ENCODE measurements at regions not wholly inside any gene's neighbourhood (a gene's known extent, or its start where the extent isn't known, plus 50 kb on each side); places are given as distances from the start of the nearest gene placed in this dataset.

GRCh38 chr6:43938178-43939105 lies 168.4 kb downstream of the VEGFA start:
- Histone ChIP-seq H3K36me3 (ENCODE audit: control insufficient read depth, insufficient read depth, low read length) (no peaks in the 10 kb centered on the region), H3K27me3 (ENCODE audit: control insufficient read depth, insufficient read depth, low read length) (no peaks in the 10 kb centered on the region), H3K4me1 (ENCODE audit: control insufficient read depth, insufficient read depth, low read length) (peaks cover 14% of the 10 kb centered on the region), H3K9me3 (ENCODE audit: control insufficient read depth, low read length) (no peaks in the 10 kb centered on the region), H3K9ac (ENCODE audit: low read length) (no peak overlapping the region), H3K4me3 (ENCODE audit: low read length) (no peak overlapping the region)

- no peaks in the 10 kb centered on the region for H3K27me3 ChIP-seq (ENCODE audit: control insufficient read depth, insufficient read depth, low read length)
- H3K4me3 ChIP-seq (ENCODE audit: low read length): no peak overlapping the region
- no peaks in the 10 kb centered on the region for H3K36me3 ChIP-seq (ENCODE audit: control insufficient read depth, insufficient read depth, low read length)
- H3K9ac ChIP-seq (ENCODE audit: low read length): no peak overlapping the region
- no peaks in the 10 kb centered on the region for H3K9me3 ChIP-seq (ENCODE audit: control insufficient read depth, low read length)
- peaks cover 14% of the 10 kb centered on the region for H3K4me1 ChIP-seq (ENCODE audit: control insufficient read depth, insufficient read depth, low read length)
Observed at GRCh38 chr6:43937236-43938177, 167.5 kb downstream of the VEGFA start.

GRCh38 chr6:43936476-43936875 lies 166.5 kb downstream of the VEGFA start:
- Histone ChIP-seq H3K9me3 (ENCODE audit: control insufficient read depth, low read length) (no peaks in the 10 kb centered on the region), H3K4me1 (ENCODE audit: control insufficient read depth, insufficient read depth, low read length) (peaks cover 14% of the 10 kb centered on the region), H3K9ac (ENCODE audit: low read length) (no peak overlapping the region), H3K4me3 (ENCODE audit: low read length) (no peak overlapping the region), H3K27me3 (ENCODE audit: control insufficient read depth, insufficient read depth, low read length) (no peaks in the 10 kb centered on the region), H3K36me3 (ENCODE audit: control insufficient read depth, insufficient read depth, low read length) (no peaks in the 10 kb centered on the region)

- H3K36me3 ChIP-seq (ENCODE audit: control insufficient read depth, insufficient read depth, low read length): no peaks in the 10 kb centered on the region
Observed at GRCh38 chr6:43935921-43936439, 166.0 kb downstream of the VEGFA start.

GRCh38 chr6:43934803-43935602 lies 165.0 kb downstream of the VEGFA start:
- Histone ChIP-seq H3K9ac (ENCODE audit: low read length) (no peak overlapping the region), H3K4me3 (ENCODE audit: low read length) (no peak overlapping the region), H3K4me1 (ENCODE audit: control insufficient read depth, insufficient read depth, low read length) (peaks cover 14% of the 10 kb centered on the region), H3K27me3 (ENCODE audit: control insufficient read depth, insufficient read depth, low read length) (no peaks in the 10 kb centered on the region), H3K9me3 (ENCODE audit: control insufficient read depth, low read length) (no peaks in the 10 kb centered on the region), H3K36me3 (ENCODE audit: control insufficient read depth, insufficient read depth, low read length) (no peaks in the 10 kb centered on the region)

More at GRCh38 chr6:43935921-43936439, 166.0 kb downstream of the VEGFA start:
- Histone ChIP-seq H3K9ac (ENCODE audit: low read length) (no peak overlapping the region), H3K4me1 (ENCODE audit: control insufficient read depth, insufficient read depth, low read length) (peaks cover 14% of the 10 kb centered on the region), H3K27me3 (ENCODE audit: control insufficient read depth, insufficient read depth, low read length) (no peaks in the 10 kb centered on the region), H3K9me3 (ENCODE audit: control insufficient read depth, low read length) (no peaks in the 10 kb centered on the region), H3K4me3 (ENCODE audit: low read length) (no peak overlapping the region)

- H3K4me1 ChIP-seq (ENCODE audit: control insufficient read depth, insufficient read depth, low read length): peaks cover 14% of the 10 kb centered on the region
- no peaks in the 10 kb centered on the region for H3K36me3 ChIP-seq (ENCODE audit: control insufficient read depth, insufficient read depth, low read length)
- H3K9ac ChIP-seq (ENCODE audit: low read length): no peak overlapping the region
- H3K27me3 ChIP-seq (ENCODE audit: control insufficient read depth, insufficient read depth, low read length): no peaks in the 10 kb centered on the region
- H3K9me3 ChIP-seq (ENCODE audit: control insufficient read depth, low read length): no peaks in the 10 kb centered on the region
- H3K4me3 ChIP-seq (ENCODE audit: low read length): no peak overlapping the region
Observed at GRCh38 chr6:43934183-43934802, 164.3 kb downstream of the VEGFA start.

GRCh38 chr6:43933148-43933885 lies 163.3 kb downstream of the VEGFA start:
- H3K4me3 ChIP-seq (ENCODE audit: low read length): no peak overlapping the region
- no peak overlapping the region for H3K9ac ChIP-seq (ENCODE audit: low read length)
- no peaks in the 10 kb centered on the region for H3K36me3 ChIP-seq (ENCODE audit: control insufficient read depth, insufficient read depth, low read length)
- H3K4me1 ChIP-seq (ENCODE audit: control insufficient read depth, insufficient read depth, low read length): peaks cover 16% of the 10 kb centered on the region
- H3K9me3 ChIP-seq (ENCODE audit: control insufficient read depth, low read length): no peaks in the 10 kb centered on the region
- no peaks in the 10 kb centered on the region for H3K27me3 ChIP-seq (ENCODE audit: control insufficient read depth, insufficient read depth, low read length)

GRCh38 chr6:43932259-43933147 lies 162.5 kb downstream of the VEGFA start:
- Histone ChIP-seq H3K9me3 (ENCODE audit: control insufficient read depth, low read length) (no peaks in the 10 kb centered on the region), H3K4me1 (ENCODE audit: control insufficient read depth, insufficient read depth, low read length) (peaks cover 20% of the 10 kb centered on the region), H3K9ac (ENCODE audit: low read length) (no peak overlapping the region), H3K36me3 (ENCODE audit: control insufficient read depth, insufficient read depth, low read length) (no peaks in the 10 kb centered on the region), H3K4me3 (ENCODE audit: low read length) (no peak overlapping the region), H3K27me3 (ENCODE audit: control insufficient read depth, insufficient read depth, low read length) (no peaks in the 10 kb centered on the region)

GRCh38 chr6:43931201-43931600 lies 161.2 kb downstream of the VEGFA start:
- Histone ChIP-seq H3K27me3 (ENCODE audit: control insufficient read depth, insufficient read depth, low read length) (no peaks in the 10 kb centered on the region), H3K36me3 (ENCODE audit: control insufficient read depth, insufficient read depth, low read length) (no peaks in the 10 kb centered on the region), H3K9ac (ENCODE audit: low read length) (no peak overlapping the region)

More at GRCh38 chr6:43931201-43931600, 161.2 kb downstream of the VEGFA start:
- Histone ChIP-seq H3K4me3 (ENCODE audit: low read length) (no peak overlapping the region), H3K9me3 (ENCODE audit: control insufficient read depth, low read length) (no peaks in the 10 kb centered on the region), H3K4me1 (ENCODE audit: control insufficient read depth, insufficient read depth, low read length) (peaks cover 26% of the 10 kb centered on the region)

Data from mucosa of stomach (tissue), 1 donor.